Osteoblast (primary cell): ENCODE measurements at regions not wholly inside any gene's neighbourhood (a gene's known extent, or its start where the extent isn't known, plus 50 kb on each side); places are given as distances from the start of the nearest gene placed in this dataset.

Experiments used
- DNase-seq: peaks from one replicate; pipeline ENCODE4 v3.0.0; 2011; ENCODE audit warnings: low spot score, mixed read lengths; ENCODE audit not compliant: insufficient read length; ENCODE audit errors: missing footprints
- H2AFZ ChIP-seq: 2 replicates; pipeline ENCODE4 v1.6.0; 2011; ENCODE audit warnings: mild to moderate bottlenecking, low read length
- H3K27ac ChIP-seq: 2 replicates; pipeline ENCODE4 v1.5.1; 2011; ENCODE audit warnings: mild to moderate bottlenecking, low read depth, low read length, moderate library complexity
- H3K27me3 ChIP-seq: 2 replicates; pipeline ENCODE4 v1.6.0; 2012; ENCODE audit warnings: mild to moderate bottlenecking, control low read depth, inconsistent platforms, low read length, moderate library complexity; ENCODE audit not compliant: insufficient read depth
- H3K36me3 ChIP-seq: 2 replicates; pipeline ENCODE4 v1.5.1; 2011; ENCODE audit warnings: mild to moderate bottlenecking, low read length, control low read depth, moderate library complexity; ENCODE audit not compliant: insufficient read depth
- H3K4me1 ChIP-seq: 2 replicates; pipeline ENCODE4 v1.5.1; 2011; ENCODE audit warnings: mild to moderate bottlenecking, low read length, control low read depth, moderate library complexity; ENCODE audit not compliant: insufficient read depth
- H3K4me2 ChIP-seq: 2 replicates; pipeline ENCODE4 v1.6.0; 2011; ENCODE audit warnings: mild to moderate bottlenecking, low read length; ENCODE audit not compliant: insufficient read depth
- H3K4me3 ChIP-seq: fragments of 200-600 bp; sonication (generic); 3 replicates; pipeline ENCODE4 v1.5.1; 2012; ENCODE audit warnings: mild to moderate bottlenecking, low read length, inconsistent platforms; ENCODE audit not compliant: insufficient read depth
- H3K79me2 ChIP-seq: 2 replicates; pipeline ENCODE4 v1.6.0; 2012; ENCODE audit warnings: mild to moderate bottlenecking, low read length, control low read depth, inconsistent platforms; ENCODE audit not compliant: insufficient read depth
- H3K9me3 ChIP-seq: 2 replicates; pipeline ENCODE4 v1.5.1; 2011; ENCODE audit warnings: low read depth, low read length, control low read depth
- H4K20me1 ChIP-seq: 2 replicates; pipeline ENCODE4 v1.6.0; 2012; ENCODE audit warnings: mild to moderate bottlenecking, low read length, control low read depth; ENCODE audit not compliant: insufficient read depth
- TF ChIP-seq, protein P1 (sequence below): IDR thresholded peaks from 2 replicates; pipeline ENCODE4 v1.5.1; 2011; ENCODE audit warnings: mild to moderate bottlenecking, low read depth, low read length, moderate library complexity; ENCODE audit errors: extremely low read depth

- no peak overlapping the region for H2AFZ ChIP-seq
- no peaks in the 10 kb centered on the region for H3K79me2 ChIP-seq
- H3K27me3 ChIP-seq: no peaks in the 10 kb centered on the region
- no peaks in the 10 kb centered on the region for H3K9me3 ChIP-seq
- peak overlapping the region; percentile 95 for H3K27ac ChIP-seq
- H4K20me1 ChIP-seq: no peaks in the 10 kb centered on the region
- no peaks in the 10 kb centered on the region for H3K36me3 ChIP-seq
- H3K4me3 ChIP-seq: no peak overlapping the region
- TF ChIP-seq, protein P1, sequence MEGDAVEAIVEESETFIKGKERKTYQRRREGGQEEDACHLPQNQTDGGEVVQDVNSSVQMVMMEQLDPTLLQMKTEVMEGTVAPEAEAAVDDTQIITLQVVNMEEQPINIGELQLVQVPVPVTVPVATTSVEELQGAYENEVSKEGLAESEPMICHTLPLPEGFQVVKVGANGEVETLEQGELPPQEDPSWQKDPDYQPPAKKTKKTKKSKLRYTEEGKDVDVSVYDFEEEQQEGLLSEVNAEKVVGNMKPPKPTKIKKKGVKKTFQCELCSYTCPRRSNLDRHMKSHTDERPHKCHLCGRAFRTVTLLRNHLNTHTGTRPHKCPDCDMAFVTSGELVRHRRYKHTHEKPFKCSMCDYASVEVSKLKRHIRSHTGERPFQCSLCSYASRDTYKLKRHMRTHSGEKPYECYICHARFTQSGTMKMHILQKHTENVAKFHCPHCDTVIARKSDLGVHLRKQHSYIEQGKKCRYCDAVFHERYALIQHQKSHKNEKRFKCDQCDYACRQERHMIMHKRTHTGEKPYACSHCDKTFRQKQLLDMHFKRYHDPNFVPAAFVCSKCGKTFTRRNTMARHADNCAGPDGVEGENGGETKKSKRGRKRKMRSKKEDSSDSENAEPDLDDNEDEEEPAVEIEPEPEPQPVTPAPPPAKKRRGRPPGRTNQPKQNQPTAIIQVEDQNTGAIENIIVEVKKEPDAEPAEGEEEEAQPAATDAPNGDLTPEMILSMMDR: no peak
- no peak for DNase-seq
- H3K4me1 ChIP-seq: peaks cover 37% of the 10 kb centered on the region
- no peak overlapping the region for H3K4me2 ChIP-seq
These were observed 224.2 kb downstream of the SNX18 start for GRCh38 chr5:54741711-54742110.

- H3K27ac ChIP-seq: no peak overlapping the region
- no peak overlapping the region for H3K4me2 ChIP-seq
- no peak overlapping the region for H2AFZ ChIP-seq
- no peak overlapping the region for H3K4me3 ChIP-seq
- no peaks in the 10 kb centered on the region for H4K20me1 ChIP-seq
- DNase-seq: no peak
- no peaks in the 10 kb centered on the region for H3K36me3 ChIP-seq
- no peaks in the 10 kb centered on the region for H3K9me3 ChIP-seq
- TF ChIP-seq, protein P1: no peak
- H3K27me3 ChIP-seq: no peaks in the 10 kb centered on the region
- peaks cover 37% of the 10 kb centered on the region for H3K4me1 ChIP-seq
- no peaks in the 10 kb centered on the region for H3K79me2 ChIP-seq
These were observed 222.6 kb downstream of the SNX18 start for GRCh38 chr5:54740141-54740540.

DNA sequence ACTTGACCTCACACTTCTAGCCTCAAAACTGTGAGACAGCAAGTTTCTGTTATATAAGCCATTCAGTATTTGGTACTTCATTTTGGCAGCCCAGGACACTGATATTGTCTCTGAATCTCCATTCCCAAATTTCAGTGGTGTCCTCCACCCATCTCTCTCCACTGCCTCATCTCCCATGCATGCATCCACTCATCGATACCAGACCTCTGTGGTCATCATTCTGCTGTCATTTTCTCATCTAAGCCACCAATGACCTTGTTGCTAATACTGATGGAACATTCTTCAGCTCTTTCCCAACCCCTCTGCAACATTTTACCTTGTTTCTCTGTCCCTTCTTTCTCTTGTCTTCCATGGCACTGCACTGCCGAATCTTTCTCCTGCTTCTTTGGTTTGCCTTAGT is 221.8 kb downstream of the SNX18 start:
- no peaks in the 10 kb centered on the region for H3K36me3 ChIP-seq
- TF ChIP-seq, protein P1: no peak
- peak; percentile 62 for DNase-seq

DNA sequence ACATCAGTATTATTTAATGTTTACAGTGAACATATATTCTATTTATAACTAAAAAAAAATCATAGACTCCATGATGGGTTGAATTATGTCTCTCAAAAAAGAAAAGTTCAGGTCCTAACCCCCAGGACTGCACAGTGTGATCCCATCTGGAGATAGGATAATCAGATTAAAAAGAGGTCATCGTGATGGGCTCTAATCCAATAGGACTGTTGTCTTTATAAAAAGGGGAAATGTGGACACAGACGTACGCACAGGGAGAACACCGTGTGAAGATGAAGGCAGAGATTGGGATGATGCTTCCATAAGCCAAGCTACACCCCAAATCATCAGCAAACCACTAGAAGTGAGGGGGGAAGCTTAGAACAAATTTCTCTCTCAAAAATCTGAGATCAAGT is 221.4 kb downstream of the SNX18 start:
- no peak for DNase-seq
- no peak overlapping the region for H3K27ac ChIP-seq
- H3K4me3 ChIP-seq: no peak overlapping the region
- H2AFZ ChIP-seq: no peak overlapping the region
- TF ChIP-seq, protein P1: no peak
- peaks cover 30% of the 10 kb centered on the region for H3K4me1 ChIP-seq
- H3K9me3 ChIP-seq: no peaks in the 10 kb centered on the region
- H4K20me1 ChIP-seq: no peaks in the 10 kb centered on the region
- no peak overlapping the region for H3K4me2 ChIP-seq
- H3K27me3 ChIP-seq: no peaks in the 10 kb centered on the region
- H3K79me2 ChIP-seq: no peaks in the 10 kb centered on the region
- no peaks in the 10 kb centered on the region for H3K36me3 ChIP-seq

More for the DNA sequence above, 221.8 kb downstream of the SNX18 start:
- Histone ChIP-seq H3K27ac (no peak overlapping the region), H2AFZ (no peak overlapping the region), H3K4me1 (peaks cover 33% of the 10 kb centered on the region), H3K79me2 (no peaks in the 10 kb centered on the region), H4K20me1 (no peaks in the 10 kb centered on the region), H3K27me3 (no peaks in the 10 kb centered on the region), H3K4me2 (no peak overlapping the region), H3K9me3 (no peaks in the 10 kb centered on the region), H3K4me3 (no peak overlapping the region)
